ENCODE measurements at regions not wholly inside any gene's neighbourhood (a gene's known extent, or its start where the extent isn't known, plus 50 kb on each side); places are given as distances from the start of the nearest gene placed in this dataset.

- Histone ChIP-seq H3K4me3 (no peak overlapping the region), H3K27ac (no peak overlapping the region), H3K27me3 (no peaks in the 10 kb centered on the region)
Observed at GRCh38 chr18:11269257-11269656, 119.9 kb upstream of the PIEZO2 start.

GRCh38 chr18:11268741-11269233, 119.4 kb upstream of the PIEZO2 start:
- intact Hi-C loops (cut with DNase I) = no loop called here
- no peak overlapping the region for H3K4me3 ChIP-seq
- H3K4me1 ChIP-seq (ENCODE audit: insufficient read depth) = no peaks in the 10 kb centered on the region
- no peaks in the 10 kb centered on the region for H3K36me3 ChIP-seq
- 22 to 40% (median 31%) methylated on average over 9 of the region's 9 CpGs for WGBS, 3 donors
- no peak for TF ChIP-seq CTCF (IDR thresholded peaks at IDR 0.05)
- TF ChIP-seq EP300 (IDR thresholded peaks at IDR 0.05) = no peak
- no peak for TF ChIP-seq POLR2A (IDR thresholded peaks at IDR 0.05)
- H3K9me3 ChIP-seq = no peaks in the 10 kb centered on the region
- H3K27me3 ChIP-seq = no peaks in the 10 kb centered on the region
- DNase-seq = no peak
- H3K27ac ChIP-seq = no peak overlapping the region

More at GRCh38 chr18:11269257-11269656, 119.9 kb upstream of the PIEZO2 start:
- no peaks in the 10 kb centered on the region for H3K36me3 ChIP-seq
- intact Hi-C loops (cut with DNase I) = no loop called here
- no peaks in the 10 kb centered on the region for H3K9me3 ChIP-seq
- no peak for DNase-seq
- 37 to 53% (median 38%) methylated on average over 8 of the region's 8 CpGs for WGBS, 3 donors
- H3K4me1 ChIP-seq (ENCODE audit: insufficient read depth) = no peaks in the 10 kb centered on the region
- TF ChIP-seq EP300 (IDR thresholded peaks at IDR 0.05) (no peak), CTCF (IDR thresholded peaks at IDR 0.05) (no peak), POLR2A (IDR thresholded peaks at IDR 0.05) (no peak)

GRCh38 chr18:11268153-11268552, 118.8 kb upstream of the PIEZO2 start:
- no peak for TF ChIP-seq POLR2A (IDR thresholded peaks at IDR 0.05)
- TF ChIP-seq EP300 (IDR thresholded peaks at IDR 0.05) = no peak
- TF ChIP-seq CTCF (IDR thresholded peaks at IDR 0.05) = no peak
- WGBS, 3 donors = 13 to 15% (median 13%) methylated on average over 2 of the region's 2 CpGs
- Histone ChIP-seq H3K4me3 (no peak overlapping the region), H3K9me3 (no peaks in the 10 kb centered on the region), H3K27me3 (no peaks in the 10 kb centered on the region), H3K36me3 (no peaks in the 10 kb centered on the region), H3K27ac (no peak overlapping the region), H3K4me1 (ENCODE audit: insufficient read depth) (no peaks in the 10 kb centered on the region)
- no peak for DNase-seq
- intact Hi-C loops (cut with DNase I) = no loop called here

- no peaks in the 10 kb centered on the region for H3K27me3 ChIP-seq
- 48 to 70% (median 57%) methylated on average over 10 of the region's 10 CpGs for WGBS, 3 donors
- H3K27ac ChIP-seq = no peak overlapping the region
- no peaks in the 10 kb centered on the region for H3K9me3 ChIP-seq
- no peak for DNase-seq
- H3K36me3 ChIP-seq = no peaks in the 10 kb centered on the region
- H3K4me3 ChIP-seq = no peak overlapping the region
- intact Hi-C loops (cut with DNase I) = no loop called here
- no peaks in the 10 kb centered on the region for H3K4me1 ChIP-seq (ENCODE audit: insufficient read depth)
- TF ChIP-seq CTCF (IDR thresholded peaks at IDR 0.05) (no peak), POLR2A (IDR thresholded peaks at IDR 0.05) (no peak), EP300 (IDR thresholded peaks at IDR 0.05) (no peak)
Observed at GRCh38 chr18:11266781-11267480, 117.6 kb upstream of the PIEZO2 start.

All from ovary (tissue), 7 donors.